HTR-8/SVneo (cell line): ENCODE measurements at regions not wholly inside any gene's neighbourhood (a gene's known extent, or its start where the extent isn't known, plus 50 kb on each side); places are given as distances from the start of the nearest gene placed in this dataset.

Experiments
- DNase-seq: peaks from one replicate; pipeline ENCODE4 v3.0.0; 2011; ENCODE audit warnings: low spot score, mixed read lengths; ENCODE audit not compliant: insufficient read length
- FAIRE-seq: peaks from 2 replicates; lab custom pipeline; 2011; peaks lifted over from hg19 to GRCh38; lab: Jason Lieb, UNC

DNA sequence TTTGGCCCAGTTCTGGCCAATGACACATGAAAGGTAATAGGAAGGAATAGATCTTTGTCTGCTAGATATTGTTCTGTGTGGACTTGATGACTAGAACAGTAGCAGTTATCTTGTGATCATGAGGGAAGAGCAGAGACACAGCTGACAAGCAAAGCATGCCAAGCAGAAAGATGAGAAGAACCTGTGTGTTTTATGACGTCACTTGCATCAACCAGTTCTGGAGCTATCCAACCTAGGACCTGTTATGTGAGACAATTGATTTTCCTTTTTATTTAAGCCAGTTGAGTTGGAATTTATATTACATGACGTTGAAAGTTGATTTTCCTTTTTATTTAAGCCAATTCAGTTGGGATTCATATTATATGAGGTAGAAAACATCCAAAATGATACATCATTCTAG lies 143.2 kb downstream of the MCHR2 start:
- FAIRE-seq (peak; percentile 28), DNase-seq (no peak)

- DNase-seq (no peak), FAIRE-seq (no peak)
Measured at GRCh38 chr6:99852031-99852430, 142.0 kb downstream of the MCHR2 start.

GRCh38 chr6:99867026-99867425 lies 127.0 kb downstream of the MCHR2 start:
- FAIRE-seq (no peak), DNase-seq (no peak)

- FAIRE-seq, result peak; percentile 62
- DNase-seq, result peak; percentile 55
Measured at GRCh38 chr6:99868074-99868702, 125.8 kb downstream of the MCHR2 start.
